GM23248 (cell line): ENCODE measurements at regions not wholly inside any gene's neighbourhood (a gene's known extent, or its start where the extent isn't known, plus 50 kb on each side); places are given as distances from the start of the nearest gene placed in this dataset.

ENCODE experiments used
- EZH2 ChIP-seq: fragments of 200-600 bp; sonication (generic); IDR thresholded peaks from 2 replicates; pipeline ENCODE4 v1.6.1; 2018; ENCODE audit warnings: antibody characterized with exemption, mild to moderate bottlenecking; ENCODE audit not compliant: insufficient read depth, poor library complexity, severe bottlenecking
- EZH2phosphoT487 ChIP-seq: fragments of 200-600 bp; sonication (generic); IDR thresholded peaks from 2 replicates; pipeline ENCODE4 v1.6.1; 2018; ENCODE audit warnings: antibody characterized with exemption, moderate library complexity, mild to moderate bottlenecking, low read depth; ENCODE audit not compliant: insufficient read depth

- TF ChIP-seq EZH2 (no peak), EZH2phosphoT487 (no peak)
Observed at GRCh38 chr7:12131122-12131521, 80.0 kb upstream of the TMEM106B start.
